H1 (cell line): ENCODE measurements at regions not wholly inside any gene's neighbourhood (a gene's known extent, or its start where the extent isn't known, plus 50 kb on each side); places are given as distances from the start of the nearest gene placed in this dataset.

Experiments
- CTCF ChIA-PET: fragments of 300-600 bp; sonication (Branson Sonifier 250); formaldehyde crosslinking; loops from one replicate; lab custom pipeline; 2021; ENCODE audit not compliant: partially characterized antibody; lab: Charles Lee
- POLR2A ChIA-PET: fragments of 300-600 bp; sonication (Branson Sonifier 250); formaldehyde crosslinking; loops from one replicate; lab custom pipeline; 2021; ENCODE audit warnings: inconsistent platforms; ENCODE audit not compliant: partially characterized antibody; lab: Charles Lee
- DNase-seq, 2 experiments: peaks; one replicate each; pipeline versions ENCODE4 v3.0.0 to v3.0.0-alpha.2; 2010 to 2022; ENCODE audit warnings: low spot score in 2 of 2, low read depth in 1 of 2, mixed read lengths in 1 of 2
- FAIRE-seq: peaks from 2 replicates; lab custom pipeline; 2011; peaks lifted over from hg19 to GRCh38; lab: Jason Lieb, UNC
- H2AFZ ChIP-seq: 2 replicates; pipeline ENCODE4 v1.8.1; 2012; ENCODE audit warnings: low read length, inconsistent platforms
- H2AK5ac ChIP-seq: 2 replicates; pipeline ENCODE4 v1.6.1; 2013; ENCODE audit warnings: low read depth, low read length
- H2BK120ac ChIP-seq: replicated peaks from 2 replicates; pipeline ENCODE3; 2013; ENCODE audit warnings: low read depth, low read length, inconsistent platforms
- H2BK12ac ChIP-seq: 2 replicates; pipeline ENCODE4 v1.6.1; 2013; ENCODE audit warnings: low read depth, low read length
- H2BK15ac ChIP-seq: 2 replicates; pipeline ENCODE4 v1.6.1; 2013; ENCODE audit warnings: low read length
- H2BK20ac ChIP-seq: 2 replicates; pipeline ENCODE4 v1.6.1; 2013; ENCODE audit warnings: low read length
- H2BK5ac ChIP-seq: 2 replicates; pipeline ENCODE4 v1.6.1; 2013; ENCODE audit warnings: low read depth, low read length
- H3K14ac ChIP-seq: 2 replicates; pipeline ENCODE4 v1.6.1; 2013; ENCODE audit warnings: inconsistent platforms; ENCODE audit not compliant: insufficient read length
- H3K18ac ChIP-seq: 2 replicates; pipeline ENCODE4 v1.6.1; 2013; ENCODE audit warnings: low read length; ENCODE audit errors: extremely low read depth
- H3K23ac ChIP-seq: 2 replicates; pipeline ENCODE4 v1.6.1; 2013; ENCODE audit warnings: inconsistent platforms; ENCODE audit not compliant: insufficient read length
- H3K23me2 ChIP-seq: 2 replicates; pipeline ENCODE4 v1.6.1; 2013; ENCODE audit warnings: low read depth, low read length
- H3K27ac ChIP-seq: 2 replicates; pipeline ENCODE4 v1.6.1; 2011; ENCODE audit warnings: low read depth, low read length, inconsistent platforms
- H3K27me3 ChIP-seq, 4 experiments: replicated peaks in 1 of 4; 1 replicate in 1 of 4; 2 replicates in 3 of 4; pipeline versions ENCODE4 v1.6.1 to v1.8.1; 2011 to 2013; ENCODE audit warnings: low read length in 3 of 4, mild to moderate bottlenecking in 3 of 4, inconsistent platforms in 2 of 4, mixed read lengths in 2 of 4, moderate library complexity in 1 of 4; ENCODE audit not compliant: control insufficient read depth in 3 of 4, insufficient read depth in 3 of 4; ENCODE audit errors: extremely low read depth in 1 of 4
- H3K36me3 ChIP-seq, 4 experiments: 2 replicates each; pipeline versions ENCODE4 v1.6.1 to v1.8.1; 2011 to 2013; ENCODE audit warnings: mild to moderate bottlenecking in 4 of 4, low read length in 3 of 4, moderate library complexity in 2 of 4, control low read depth in 1 of 4, inconsistent platforms in 1 of 4; ENCODE audit not compliant: insufficient read depth in 4 of 4, control insufficient read depth in 2 of 4
- H3K4ac ChIP-seq: replicated peaks from 2 replicates; pipeline ENCODE3; 2013; ENCODE audit warnings: low read length, low read depth, mixed read lengths, inconsistent platforms; ENCODE audit not compliant: insufficient read length
- H3K4me1 ChIP-seq, 4 experiments: replicated peaks in 1 of 4; 1 replicate in 1 of 4; 2 replicates in 3 of 4; pipeline versions ENCODE4 v1.6.1 to v1.8.1; 2011 to 2013; ENCODE audit warnings: low read length in 3 of 4, inconsistent platforms in 2 of 4, mixed read lengths in 1 of 4; ENCODE audit not compliant: insufficient read depth in 4 of 4, control insufficient read depth in 3 of 4
- H3K4me2 ChIP-seq, 2 experiments: 2 replicates each; pipeline versions ENCODE4 v1.6.1 to v1.8.1; 2011 to 2013; ENCODE audit warnings: low read depth in 2 of 2, low read length in 2 of 2, control low read depth in 1 of 2, inconsistent platforms in 1 of 2, mild to moderate bottlenecking in 1 of 2; ENCODE audit not compliant: insufficient read depth in 1 of 2
- H3K4me3 ChIP-seq, 4 experiments: fragments of 200-600, 300-600 bp in 1 of 4; sonication (generic), shearing (Covaris generic), sonication (Bioruptor Twin) in 1 of 4; 2 replicates each; pipeline versions ENCODE4 v1.5.1 to v1.8.1; 2011 to 2016; ENCODE audit warnings: low read length in 4 of 4, low read depth in 3 of 4, control low read depth in 2 of 4, inconsistent platforms in 2 of 4, mild to moderate bottlenecking in 2 of 4, mixed read lengths in 1 of 4, moderate library complexity in 1 of 4; ENCODE audit not compliant: insufficient read depth in 2 of 4; ENCODE audit errors: extremely low read depth in 1 of 4
- H3K56ac ChIP-seq: replicated peaks from 2 replicates; pipeline ENCODE3; 2013; ENCODE audit warnings: low read depth, mild to moderate bottlenecking, mixed read lengths, low read length, inconsistent platforms; ENCODE audit not compliant: insufficient read length
- H3K79me1 ChIP-seq: 2 replicates; pipeline ENCODE4 v1.6.1; 2013; ENCODE audit warnings: low read depth, low read length, control low read depth
- H3K79me2 ChIP-seq, 2 experiments: 2 replicates each; pipeline versions ENCODE4 v1.6.1 to v1.8.1; 2012 to 2013; ENCODE audit warnings: low read length in 2 of 2, mild to moderate bottlenecking in 2 of 2, inconsistent platforms in 1 of 2; ENCODE audit not compliant: insufficient read depth in 2 of 2, control insufficient read depth in 1 of 2
- H3K9ac ChIP-seq, 4 experiments: replicated peaks in 1 of 4; 1 replicate in 1 of 4; 2 replicates in 3 of 4; pipeline versions ENCODE4 v1.6.1 to v1.8.1; 2011 to 2013; ENCODE audit warnings: low read depth in 3 of 4, low read length in 3 of 4, control low read depth in 2 of 4, mild to moderate bottlenecking in 2 of 4, moderate library complexity in 2 of 4, inconsistent platforms in 1 of 4; ENCODE audit errors: extremely low read depth in 1 of 4
- H3K9me3 ChIP-seq, 2 experiments: 2 replicates each; pipeline versions ENCODE4 v1.6.1 to v1.8.1; 2012 to 2013; ENCODE audit warnings: mild to moderate bottlenecking in 2 of 2, moderate library complexity in 2 of 2, control low read depth in 1 of 2, inconsistent platforms in 1 of 2, low read depth in 1 of 2, low read length in 1 of 2, mixed read lengths in 1 of 2; ENCODE audit not compliant: insufficient read depth in 2 of 2
- H4K20me1 ChIP-seq, 2 experiments: replicated peaks in 1 of 2; 2 replicates each; pipeline versions ENCODE3 to v1.8.1; 2011 to 2013; ENCODE audit warnings: inconsistent platforms in 2 of 2, low read length in 2 of 2, mild to moderate bottlenecking in 1 of 2; ENCODE audit not compliant: insufficient read depth in 2 of 2, control insufficient read depth in 1 of 2
- H4K5ac ChIP-seq: 2 replicates; pipeline ENCODE4 v1.6.1; 2013; ENCODE audit warnings: low read length, low read depth, mixed read lengths, inconsistent platforms; ENCODE audit not compliant: insufficient read length
- H4K8ac ChIP-seq: 2 replicates; pipeline ENCODE4 v1.8.0; 2013; ENCODE audit warnings: mild to moderate bottlenecking, moderate library complexity, low read length, inconsistent platforms; ENCODE audit not compliant: insufficient read depth; ENCODE audit errors: extremely low read depth
- H4K91ac ChIP-seq: replicated peaks from 2 replicates; pipeline ENCODE3; 2013; ENCODE audit warnings: low read length, mixed read lengths, inconsistent platforms; ENCODE audit not compliant: insufficient read length
- ASH2L ChIP-seq: fragments of 200-600, 300-600 bp; sonication (generic); IDR thresholded peaks from one replicate; pipeline ENCODE4 v1.7.1; 2017; ENCODE audit warnings: low read length
- BACH1 ChIP-seq: IDR thresholded peaks from 2 replicates; pipeline ENCODE4 v1.6.1; 2012; ENCODE audit warnings: low read length, improper control_type of control experiment
- CBX8 ChIP-seq: fragments of 300-800, 300-1000 bp; sonication (generic); IDR thresholded peaks from 2 replicates; pipeline ENCODE4 v1.7.1; 2016; ENCODE audit warnings: low read depth, low read length, borderline replicate concordance
- CHD1 ChIP-seq: IDR thresholded peaks from 2 replicates; pipeline ENCODE4 v1.6.1; 2012; ENCODE audit warnings: low read depth, low read length, improper control_type of control experiment
- EGR1 ChIP-seq: IDR thresholded peaks from 2 replicates; pipeline ENCODE4 v1.6.1; 2011; ENCODE audit warnings: low read depth, low read length, borderline replicate concordance
- KDM5A ChIP-seq: fragments of 200-600 bp; IDR thresholded peaks from 2 replicates; pipeline ENCODE4 v1.7.1; 2012; ENCODE audit warnings: mild to moderate bottlenecking, low read length, inconsistent platforms, mixed read lengths
- POU5F1 ChIP-seq: IDR thresholded peaks from 2 replicates; pipeline ENCODE4 v1.6.1; 2011; ENCODE audit warnings: low read depth, mild to moderate bottlenecking, low read length, moderate library complexity
- RAD21 ChIP-seq, 2 experiments: IDR thresholded peaks in 1 of 2; conservative IDR thresholded peaks in 1 of 2; 2 replicates each; pipeline ENCODE4 v1.6.1; 2011; ENCODE audit warnings: low read depth in 2 of 2, low read length in 2 of 2, improper control_type of control experiment in 1 of 2, inconsistent platforms in 1 of 2, mild to moderate bottlenecking in 1 of 2, moderate library complexity in 1 of 2
- RBBP5 ChIP-seq: IDR thresholded peaks from 2 replicates; pipeline ENCODE4 v1.7.1; 2012; ENCODE audit warnings: low read depth, mild to moderate bottlenecking, inconsistent platforms, low read length, moderate library complexity, borderline replicate concordance
- RNF2 ChIP-seq: fragments of 200-900, 300-1000 bp; sonication (generic); IDR thresholded peaks from 2 replicates; pipeline ENCODE4 v1.7.1; 2016; ENCODE audit warnings: borderline replicate concordance, low read depth, mild to moderate bottlenecking, antibody characterized with exemption, low read length; ENCODE audit not compliant: poor library complexity, severe bottlenecking; ENCODE audit errors: missing control alignments
- SP1 ChIP-seq: IDR thresholded peaks from 2 replicates; pipeline ENCODE4 v1.6.1; 2011; ENCODE audit warnings: low read depth, low read length
- TAF1 ChIP-seq: IDR thresholded peaks from 2 replicates; pipeline ENCODE4 v1.6.1; 2011; ENCODE audit warnings: mild to moderate bottlenecking, low read depth, low read length
- TCF12 ChIP-seq: IDR thresholded peaks from 2 replicates; pipeline ENCODE4 v1.6.1; 2011; ENCODE audit warnings: low read depth, mild to moderate bottlenecking, low read length
- WGBS, 2 experiments: shearing (Covaris generic) in 1 of 2; methylation state at CpG; one replicate each; pipeline versions ENCODE4 v1.1.6 to v1.1.7; 2013 to 2015; ENCODE audit warnings: low lambda C conversion rate in 2 of 2, mixed read lengths in 2 of 2, inconsistent platforms in 1 of 2, low coverage in 1 of 2, missing lambda C conversion rate in 1 of 2; ENCODE audit not compliant: insufficient replicate concordance in 2 of 2, insufficient coverage in 1 of 2, insufficient read length in 1 of 2; ENCODE audit errors: extremely low coverage in 1 of 2, missing lambda C conversion rate in 1 of 2; 5-methylcytosine and 5-hydroxymethylcytosine counted together

GRCh38 chr1:48058135-48059025, 61.2 kb upstream of the TRABD2B start:
- no peaks in the 10 kb centered on the region for H3K9me3 ChIP-seq
- H4K5ac ChIP-seq: no peak overlapping the region
- H2BK20ac ChIP-seq: no peak overlapping the region
- H3K23me2 ChIP-seq: no peaks in the 10 kb centered on the region
- FAIRE-seq: no peak
- H3K4me2 ChIP-seq: no peak overlapping the region
- H2BK120ac ChIP-seq: no peak overlapping the region
- POLR2A ChIA-PET: interaction anchor here (0.6 to 1.1 kb wide), 2 partner anchors 14 to 320 kb away, joined by 3 read pairs; no protein-coding TSS in a partner anchor
- no peak overlapping the region for H3K9ac ChIP-seq
- peaks cover 0 to 3% (median 0%) of the 10 kb centered on the region in 4 experiments; a peak in 1 of 7 replicates for H3K27me3 ChIP-seq
- H3K56ac ChIP-seq: no peak overlapping the region
- H2BK15ac ChIP-seq: no peak overlapping the region
- no peak overlapping the region for H2BK5ac ChIP-seq
- no peak for DNase-seq
- WGBS, 2 experiments: 85% methylated on average over 11 of the region's 11 CpGs; no CpG with 5 or more reads in 1 of the 2 experiments
- no peak overlapping the region for H4K8ac ChIP-seq
- no peaks in the 10 kb centered on the region for H3K36me3 ChIP-seq
- no peak overlapping the region for H2AFZ ChIP-seq
- peaks cover 0 to 6% (median 3%) of the 10 kb centered on the region in 4 experiments; a peak in 5 of 7 replicates for H3K4me1 ChIP-seq
- no peaks in the 10 kb centered on the region for H3K79me2 ChIP-seq
- no peak overlapping the region for H3K18ac ChIP-seq
- no peaks in the 10 kb centered on the region for H4K20me1 ChIP-seq
- H3K14ac ChIP-seq: no peak overlapping the region
- H2BK12ac ChIP-seq: no peak overlapping the region
- H3K79me1 ChIP-seq: no peaks in the 10 kb centered on the region
- H3K27ac ChIP-seq: no peak overlapping the region
- H3K4ac ChIP-seq: no peak overlapping the region
- CTCF ChIA-PET: interaction anchor here (1.7 to 12.4 kb wide), 4 partner anchors 8 to 60 kb away, joined by 3 to 158 read pairs (median 90); partner anchors contain the start of gene TRABD2B
- no peak overlapping the region for H3K4me3 ChIP-seq
- H2AK5ac ChIP-seq: no peak overlapping the region
- no peak overlapping the region for H3K23ac ChIP-seq
- no peak overlapping the region for H4K91ac ChIP-seq
- TF ChIP-seq EGR1 (no peak), CHD1 (no peak), POU5F1 (no peak), RNF2 (no peak), CBX8 (no peak), TCF12 (no peak), TAF1 (no peak), RAD21 (IDR thresholded peaks at IDR 0.05 in 1 of 2, conservative IDR thresholded peaks at IDR 0.05 in 1 of 2; ENCODE audit: low read depth in 2 of 2, low read length in 2 of 2) (no peak), SP1 (no peak), BACH1 (no peak), KDM5A (no peak), ASH2L (no peak), RBBP5 (no peak)
